HG03108 (cell line): ENCODE measurements at regions not wholly inside any gene's neighbourhood (a gene's known extent, or its start where the extent isn't known, plus 50 kb on each side); places are given as distances from the start of the nearest gene placed in this dataset.
"Not testable (repeated sequence)": the region's sequence is repeated elsewhere in the genome, so short reads cannot be mapped to it uniquely, and the experiment has no call there.

Experiments used
- ATAC-seq: cut with Tn5 transposase; IDR thresholded peaks from one replicate; pipeline ENCODE4 v1.9.1; 2021; ENCODE audit warnings: moderate library complexity; ENCODE audit not compliant: unreplicated experiment

DNA sequence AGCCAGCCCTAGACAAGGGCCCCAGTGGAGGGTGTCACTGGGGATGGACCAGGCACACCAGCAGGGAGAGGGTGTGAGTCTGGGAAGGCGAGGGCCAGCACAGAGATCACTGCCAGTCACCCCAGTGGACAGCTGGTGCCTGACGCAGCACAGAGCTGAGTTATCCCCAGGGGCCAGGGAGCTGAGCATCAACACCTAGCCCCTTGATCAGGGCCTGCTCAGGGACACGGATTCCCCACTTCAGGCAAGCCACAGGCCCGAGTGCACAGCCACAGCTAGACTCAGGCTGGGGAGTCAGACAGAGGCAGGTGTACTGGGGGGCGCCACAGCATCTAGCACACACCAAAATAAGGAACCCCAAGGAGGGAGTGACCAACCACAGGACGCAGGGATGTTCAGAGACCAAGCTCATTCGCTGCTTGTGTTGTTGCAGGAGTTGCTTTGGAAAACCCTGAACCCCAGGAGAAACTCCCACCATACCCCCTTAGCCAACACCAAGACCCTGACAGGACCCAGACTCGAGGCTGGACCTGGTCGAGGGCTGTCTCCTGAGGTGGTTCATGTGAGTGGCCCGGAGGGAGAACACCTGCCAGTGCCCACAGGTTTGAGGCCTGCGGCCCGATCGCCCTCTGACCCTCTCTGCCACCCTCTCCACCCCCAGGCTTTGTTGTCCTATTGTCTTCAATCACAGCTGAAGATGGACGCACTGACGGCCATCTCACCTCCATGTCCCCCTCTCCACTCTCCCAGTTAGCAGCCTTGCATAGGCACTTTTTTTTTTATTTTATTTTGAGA lies 146.8 kb downstream of the TPRA1 start:
- ATAC-seq = no peak

GRCh38 chr3:127442506-127442905 lies 148.0 kb downstream of the TPRA1 start:
- no peak for ATAC-seq

DNA sequence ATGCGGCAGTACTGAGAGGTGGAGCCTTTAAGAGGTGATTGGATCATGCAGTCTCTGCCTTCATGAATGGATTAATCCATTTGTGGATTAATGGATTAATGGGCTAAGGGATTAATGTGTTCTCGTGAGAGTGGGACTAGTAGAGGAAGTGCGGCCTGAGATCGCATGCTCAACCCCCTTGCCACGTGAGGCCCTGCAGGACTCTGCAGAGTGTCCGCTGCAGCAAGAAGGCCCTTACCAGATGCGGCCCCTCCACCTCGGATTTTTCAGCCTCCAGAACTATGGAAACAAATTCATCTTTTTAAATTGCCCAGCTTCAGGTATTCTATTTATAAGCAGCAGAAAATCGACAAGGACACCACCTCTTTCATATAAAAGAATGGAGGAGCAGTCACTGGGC lies 148.8 kb downstream of the TPRA1 start:
- no peak for ATAC-seq

DNA sequence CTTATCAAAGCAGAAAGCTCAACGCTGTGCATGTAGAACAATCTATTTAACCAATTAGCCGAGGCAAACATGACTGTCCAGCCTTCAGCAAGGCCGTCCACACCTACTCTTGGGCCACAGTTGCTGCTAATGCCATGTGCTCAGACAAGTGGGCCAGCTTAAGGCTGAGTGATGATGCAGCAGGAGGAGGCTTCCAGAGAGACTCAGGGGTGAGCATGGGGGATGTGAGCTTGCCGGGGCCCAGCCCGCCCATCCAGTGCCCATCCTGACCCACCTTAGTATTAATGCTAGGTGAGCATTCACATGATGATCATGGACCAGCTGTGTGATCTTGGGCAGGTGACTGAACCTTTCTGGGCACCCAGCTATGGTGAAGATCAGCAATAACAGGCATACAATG lies 150.1 kb downstream of the TPRA1 start:
- no peak for ATAC-seq

- ATAC-seq = no peak
Measured at GRCh38 chr3:127439621-127440020, 150.9 kb downstream of the TPRA1 start.

DNA sequence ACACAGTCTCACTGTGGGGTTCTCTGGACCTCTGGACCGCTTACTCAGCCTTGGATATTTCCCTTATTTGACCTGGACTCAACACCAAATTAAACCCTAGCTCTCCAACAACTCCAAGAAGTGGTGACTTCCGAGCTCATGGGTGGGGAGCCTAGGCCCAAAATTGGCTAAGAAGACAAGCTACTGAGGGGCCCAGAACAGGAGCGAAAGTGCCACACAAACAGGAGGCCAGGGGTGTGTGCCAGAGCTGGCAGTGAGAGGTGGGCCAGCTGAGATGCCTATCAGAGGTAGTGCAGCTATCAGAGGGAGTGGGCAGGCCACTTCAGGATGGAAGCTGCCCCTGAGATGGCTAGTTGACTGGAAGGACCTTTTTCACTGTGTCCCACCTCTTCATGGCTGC lies 151.1 kb upstream of the PRR20G start:
- no peak for ATAC-seq

- ATAC-seq = no peak
Measured at GRCh38 chr3:127438371-127438770, 150.5 kb upstream of the PRR20G start.

DNA sequence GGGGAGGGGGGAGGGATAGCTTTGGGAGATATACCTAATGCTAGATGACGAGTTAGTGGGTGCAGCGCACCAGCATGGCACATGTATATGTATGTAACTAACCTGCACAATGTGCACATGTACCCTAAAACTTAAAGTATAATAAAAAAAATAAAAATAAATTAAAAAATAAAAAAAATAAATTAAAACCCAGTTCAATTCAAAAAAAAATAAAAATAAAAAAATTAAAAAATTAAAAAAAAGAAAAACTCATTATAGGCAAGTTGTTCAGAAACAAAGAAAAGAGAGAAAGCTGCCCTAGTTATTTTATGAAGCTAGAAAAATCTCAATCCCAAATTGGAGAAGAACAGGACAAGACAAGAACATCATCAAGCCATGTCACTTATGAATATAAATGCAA lies 147.5 kb upstream of the PRR20G start:
- ATAC-seq = not testable (repeated sequence)

DNA sequence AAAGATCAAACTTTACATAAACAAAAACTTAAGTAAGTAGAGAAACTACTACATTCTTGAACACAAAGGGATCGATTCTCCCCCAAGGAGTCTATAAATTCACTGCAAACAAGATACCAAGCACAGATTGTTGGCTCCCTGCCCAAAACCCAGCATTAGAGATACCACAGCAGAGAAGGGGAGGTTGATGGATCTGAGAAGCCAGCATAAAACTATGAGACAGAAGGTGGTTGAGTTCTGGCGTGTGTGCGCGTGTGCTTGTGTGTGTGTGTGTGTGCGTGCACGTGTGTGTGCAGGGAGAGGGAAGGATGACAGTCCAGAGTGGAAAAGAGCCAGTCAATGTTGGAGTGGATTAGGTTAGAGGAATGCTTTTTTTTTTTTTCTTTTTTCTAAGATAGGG lies 143.2 kb upstream of the PRR20G start:
- ATAC-seq = no peak

DNA sequence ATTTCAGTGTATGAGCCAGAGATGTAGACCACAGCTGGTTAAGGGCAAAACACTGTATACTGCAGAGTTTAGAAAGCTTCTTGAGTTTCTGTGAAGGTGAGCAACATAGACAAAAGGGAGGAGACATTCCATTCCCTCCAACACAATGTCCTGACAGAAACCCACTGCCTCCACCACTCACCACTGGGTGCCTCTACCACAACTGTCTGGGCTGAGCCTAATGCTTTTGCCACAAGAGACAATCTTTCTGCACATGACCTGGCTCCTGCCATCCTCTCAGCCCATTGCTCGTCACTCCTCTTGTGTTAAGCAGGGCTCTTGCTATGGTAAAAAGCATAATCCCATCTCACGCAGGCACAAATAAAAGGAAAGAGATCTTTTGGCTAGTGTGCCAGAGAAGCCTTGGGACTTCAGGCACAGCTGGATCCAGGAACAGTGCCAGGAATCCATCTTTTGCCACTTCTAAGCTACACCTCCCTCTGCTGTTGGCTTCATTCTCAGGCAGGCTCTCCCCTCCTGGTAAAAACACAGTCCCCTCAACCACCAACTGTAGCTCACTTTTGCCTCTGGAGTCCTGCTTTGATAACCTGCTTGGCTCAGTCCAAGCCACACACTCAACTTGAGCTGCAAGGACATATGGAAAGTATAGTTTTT lies 140.6 kb upstream of the PRR20G start:
- no peak for ATAC-seq

DNA sequence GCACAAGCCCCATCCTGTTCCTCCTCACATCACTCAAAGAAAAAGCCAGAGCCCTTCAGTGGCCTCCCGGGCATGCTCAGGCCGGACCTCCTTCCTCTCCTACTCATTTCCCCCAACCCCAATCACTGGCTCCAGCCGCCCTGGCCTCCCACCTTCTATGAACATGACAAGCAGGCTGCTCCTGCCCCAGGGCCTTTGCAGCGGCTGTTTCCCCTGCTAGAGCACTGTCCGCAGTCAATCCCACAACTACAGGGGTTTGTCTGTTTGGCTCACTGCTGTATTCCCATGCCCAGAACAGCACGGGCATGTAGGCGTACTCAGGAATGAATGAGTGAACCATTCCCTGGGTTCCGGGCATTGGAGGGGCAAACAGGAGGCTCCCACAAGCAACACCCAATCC lies 139.8 kb upstream of the PRR20G start:
- ATAC-seq = no peak

- no peak for ATAC-seq
Measured at GRCh38 chr3:127427156-127427555, 139.3 kb upstream of the PRR20G start.

GRCh38 chr3:127426444-127427153 lies 138.8 kb upstream of the PRR20G start:
- no peak for ATAC-seq

GRCh38 chr3:127425505-127426443 lies 137.9 kb upstream of the PRR20G start:
- no peak for ATAC-seq

DNA sequence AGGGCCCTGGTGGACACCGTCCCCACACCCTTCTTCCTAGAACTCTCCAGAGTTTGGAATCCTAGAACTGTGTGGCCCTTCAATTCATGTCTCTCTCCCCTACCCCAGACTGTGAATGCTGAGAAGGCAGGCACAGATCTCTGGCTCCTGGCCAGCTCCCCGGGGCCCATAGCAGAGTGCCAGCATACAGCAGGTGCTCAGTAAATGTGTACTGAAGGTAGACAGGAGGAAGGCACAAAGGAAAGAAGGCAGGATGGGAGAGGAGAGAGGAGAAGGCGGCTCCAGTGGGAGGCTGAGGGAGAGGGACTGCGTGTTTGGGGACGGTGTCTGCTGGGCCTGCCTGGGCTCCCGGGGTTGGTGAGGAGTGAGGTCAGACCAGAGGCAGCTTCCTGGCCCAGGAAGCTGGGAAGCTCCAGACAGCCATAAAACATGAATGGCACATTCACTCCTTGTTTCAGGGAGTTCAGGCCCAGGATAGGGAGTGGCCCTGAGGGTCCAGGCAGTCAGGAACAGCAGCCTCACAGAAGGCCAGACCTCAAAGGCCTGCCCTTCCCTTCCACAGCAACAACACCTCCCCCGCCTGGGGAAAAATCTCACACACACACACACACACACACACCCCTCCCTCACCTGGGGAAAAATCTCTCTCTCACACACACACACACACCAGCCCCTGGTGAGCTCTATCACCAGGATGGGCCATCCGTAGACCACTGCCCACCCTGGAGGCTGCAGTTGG lies 137.1 kb upstream of the PRR20G start:
- no peak for ATAC-seq

DNA sequence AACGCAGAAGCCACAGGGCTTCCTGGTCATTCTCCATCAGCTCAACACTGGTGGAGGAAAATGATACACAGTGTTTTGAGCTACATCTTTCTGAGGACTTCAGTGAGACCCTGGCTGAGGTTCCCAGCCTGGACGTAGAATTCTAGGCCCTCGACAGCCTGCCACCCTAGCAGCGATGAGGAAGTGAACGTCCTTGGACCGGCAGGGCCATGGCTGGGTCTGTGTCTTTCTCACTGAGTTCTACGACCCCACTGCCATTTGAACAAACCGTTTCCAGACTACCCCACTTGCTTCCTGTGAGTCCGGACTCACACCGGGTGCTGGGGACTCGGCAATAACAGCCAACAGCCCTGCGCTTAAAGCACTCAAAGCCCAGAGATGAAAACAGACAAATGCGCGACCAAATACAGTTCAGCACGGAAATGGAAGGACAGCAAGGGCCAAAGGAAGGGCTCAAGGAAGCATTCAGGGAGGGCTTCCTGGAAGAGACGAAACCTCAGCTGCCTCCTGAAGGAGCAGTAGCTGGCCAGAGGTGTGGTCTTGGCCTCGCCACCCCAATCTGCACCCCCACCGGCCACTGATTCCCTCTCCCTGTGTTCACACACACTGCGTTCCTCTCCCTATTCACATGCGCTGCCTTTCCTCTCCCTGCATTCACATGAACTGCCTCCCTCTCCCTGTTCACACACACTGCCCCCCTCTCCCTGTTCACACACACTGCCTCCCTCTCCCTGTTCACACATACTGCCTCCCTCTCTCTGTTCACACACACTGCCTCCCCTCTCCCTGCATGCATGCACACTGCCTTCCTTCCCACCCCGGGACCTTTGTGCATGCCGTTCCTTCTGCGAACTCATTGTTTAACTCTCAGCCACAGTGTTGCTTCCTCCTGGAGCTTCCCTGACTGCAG lies 136.3 kb upstream of the PRR20G start:
- ATAC-seq = no peak

DNA sequence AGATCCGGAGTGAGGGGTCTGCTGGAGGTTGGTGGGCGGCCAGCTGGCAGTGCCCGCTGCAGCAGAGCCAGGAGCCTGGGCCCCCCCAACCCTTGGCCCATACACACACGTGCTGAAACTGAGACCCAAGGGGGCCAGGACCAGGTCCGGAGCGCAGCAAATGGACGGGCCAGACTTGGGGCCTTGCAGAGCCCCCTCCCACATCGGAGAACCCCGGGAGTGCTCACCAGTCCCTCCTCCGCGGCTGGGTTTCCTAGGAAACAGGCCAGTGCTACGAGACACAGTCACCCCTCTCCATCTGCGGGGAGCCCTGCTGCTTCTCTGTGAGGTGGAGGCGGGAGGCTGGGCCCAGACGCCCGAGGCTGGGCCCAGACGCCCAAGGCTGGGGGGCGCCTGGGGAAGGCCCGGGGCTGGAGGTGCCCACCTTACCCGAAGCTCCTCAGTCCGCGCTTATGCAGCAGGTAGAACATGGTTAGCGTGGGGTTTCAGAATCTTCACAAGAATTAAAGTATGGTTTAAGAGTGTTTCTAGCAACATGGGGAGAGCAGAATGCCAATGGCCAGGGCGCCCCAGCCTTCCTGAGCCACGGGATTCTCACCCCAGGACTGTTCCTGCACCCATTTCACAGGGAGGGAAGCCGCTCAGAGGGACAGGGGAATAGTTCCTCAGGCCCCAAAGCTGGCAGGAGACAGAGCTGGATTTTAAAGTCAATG lies 135.0 kb upstream of the PRR20G start:
- no peak for ATAC-seq

DNA sequence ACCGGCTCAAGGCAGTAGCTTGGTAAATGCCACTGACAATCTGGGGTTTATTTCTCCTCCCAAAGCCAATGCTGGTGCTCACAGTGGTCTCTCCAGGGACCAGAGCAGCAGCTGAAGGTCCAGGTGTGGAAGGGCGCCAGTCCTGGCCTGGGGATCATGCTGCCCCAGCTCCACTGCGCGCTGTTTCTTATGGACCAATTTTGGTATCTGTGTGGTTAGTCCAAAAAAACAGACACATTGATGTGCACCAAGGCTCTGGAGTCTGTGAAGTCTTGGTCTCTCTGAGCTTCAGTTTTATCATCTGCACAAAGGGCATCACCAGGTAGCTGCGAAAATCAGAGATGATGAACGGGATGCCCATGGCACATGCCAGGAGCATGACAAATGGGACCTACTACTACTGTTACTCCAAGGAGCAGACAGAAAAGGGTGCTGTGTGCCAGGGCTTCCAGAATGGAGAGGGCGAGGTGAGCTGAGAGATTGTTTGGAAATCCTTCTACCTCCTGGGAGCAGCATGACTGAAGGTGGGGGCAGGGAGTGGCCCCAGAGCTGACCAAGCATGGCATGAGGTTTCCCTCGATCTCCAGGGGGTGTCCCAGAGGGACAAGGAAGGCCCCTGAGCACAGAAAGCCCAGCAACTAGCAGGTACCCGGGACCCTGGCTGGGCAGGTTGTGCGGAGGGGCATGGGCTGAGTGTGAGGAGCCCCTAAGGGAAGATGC lies 134.3 kb upstream of the PRR20G start:
- no peak for ATAC-seq
